ENCODE measurements at regions not wholly inside any gene's neighbourhood (a gene's known extent, or its start where the extent isn't known, plus 50 kb on each side); places are given as distances from the start of the nearest gene placed in this dataset.

DNA sequence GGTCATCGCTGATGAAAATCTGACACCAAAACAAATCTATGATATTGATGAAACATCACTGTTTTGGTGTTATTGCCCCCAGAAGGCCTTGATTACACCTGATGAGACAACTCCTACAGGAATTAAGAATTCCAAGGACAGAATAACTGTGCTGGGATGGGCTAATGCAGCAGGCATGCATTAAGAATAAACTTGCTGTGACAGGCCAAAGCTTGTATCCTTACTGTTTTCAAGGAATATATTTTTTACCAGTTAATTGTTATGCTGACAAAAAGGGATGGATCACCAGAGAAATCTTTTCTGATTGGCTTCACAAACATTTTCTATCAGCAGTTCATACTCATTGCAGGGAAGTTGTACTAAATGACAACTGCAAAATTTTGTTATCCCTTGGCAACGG, 278.2 kb downstream of the IKZF2 start (continued):
- TF ChIP-seq, protein P1, sequence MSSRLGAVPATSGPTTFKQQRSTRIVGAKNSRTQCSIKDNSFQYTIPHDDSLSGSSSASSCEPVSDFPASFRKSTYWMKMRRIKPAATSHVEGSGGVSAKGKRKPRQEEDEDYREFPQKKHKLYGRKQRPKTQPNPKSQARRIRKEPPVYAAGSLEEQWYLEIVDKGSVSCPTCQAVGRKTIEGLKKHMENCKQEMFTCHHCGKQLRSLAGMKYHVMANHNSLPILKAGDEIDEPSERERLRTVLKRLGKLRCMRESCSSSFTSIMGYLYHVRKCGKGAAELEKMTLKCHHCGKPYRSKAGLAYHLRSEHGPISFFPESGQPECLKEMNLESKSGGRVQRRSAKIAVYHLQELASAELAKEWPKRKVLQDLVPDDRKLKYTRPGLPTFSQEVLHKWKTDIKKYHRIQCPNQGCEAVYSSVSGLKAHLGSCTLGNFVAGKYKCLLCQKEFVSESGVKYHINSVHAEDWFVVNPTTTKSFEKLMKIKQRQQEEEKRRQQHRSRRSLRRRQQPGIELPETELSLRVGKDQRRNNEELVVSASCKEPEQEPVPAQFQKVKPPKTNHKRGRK (CRISPR knock-in tag; IDR thresholded peaks at IDR 0.05; ENCODE audit: borderline replicate concordance) = no peak

DNA sequence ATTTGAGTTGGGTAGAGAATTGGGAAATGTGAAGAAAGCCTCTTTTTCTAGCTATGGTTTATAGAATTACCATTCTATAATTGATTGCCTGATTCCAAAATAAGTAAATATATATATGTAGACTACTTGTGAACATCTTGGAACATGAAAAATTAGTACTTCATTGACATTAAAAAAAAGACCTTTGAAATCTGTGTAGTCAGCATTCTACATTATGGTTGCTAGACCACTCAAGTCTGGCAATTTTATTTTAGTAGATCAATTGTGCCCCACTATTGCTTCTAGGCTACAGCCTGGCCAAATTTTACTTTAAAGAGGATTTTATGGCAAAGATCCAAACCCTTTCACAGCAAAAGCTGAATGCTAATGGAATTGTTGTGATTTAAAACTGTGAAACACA, 279.8 kb downstream of the IKZF2 start:
- Mint-ChIP-seq H3K4me3 (no peak overlapping the region), H3K4me1 (no peaks in the 10 kb centered on the region), H3K27ac (no peak overlapping the region), H3K9me3 (peaks cover 30% of the 10 kb centered on the region), H3K36me3 (peaks cover 12% of the 10 kb centered on the region), H3K27me3 (ENCODE audit: low read depth) (no peaks in the 10 kb centered on the region; the same call in 1 of the 2 replicates)
- no peak for ATAC-seq
- TF ChIP-seq, protein P2, sequence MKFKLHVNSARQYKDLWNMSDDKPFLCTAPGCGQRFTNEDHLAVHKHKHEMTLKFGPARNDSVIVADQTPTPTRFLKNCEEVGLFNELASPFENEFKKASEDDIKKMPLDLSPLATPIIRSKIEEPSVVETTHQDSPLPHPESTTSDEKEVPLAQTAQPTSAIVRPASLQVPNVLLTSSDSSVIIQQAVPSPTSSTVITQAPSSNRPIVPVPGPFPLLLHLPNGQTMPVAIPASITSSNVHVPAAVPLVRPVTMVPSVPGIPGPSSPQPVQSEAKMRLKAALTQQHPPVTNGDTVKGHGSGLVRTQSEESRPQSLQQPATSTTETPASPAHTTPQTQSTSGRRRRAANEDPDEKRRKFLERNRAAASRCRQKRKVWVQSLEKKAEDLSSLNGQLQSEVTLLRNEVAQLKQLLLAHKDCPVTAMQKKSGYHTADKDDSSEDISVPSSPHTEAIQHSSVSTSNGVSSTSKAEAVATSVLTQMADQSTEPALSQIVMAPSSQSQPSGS (CRISPR knock-in tag; IDR thresholded peaks at IDR 0.05; ENCODE audit: borderline replicate concordance, low read depth) = no peak
- TF ChIP-seq ZNF416 (CRISPR knock-in tag; IDR thresholded peaks at IDR 0.05) = no peak
- TF ChIP-seq, protein P3, sequence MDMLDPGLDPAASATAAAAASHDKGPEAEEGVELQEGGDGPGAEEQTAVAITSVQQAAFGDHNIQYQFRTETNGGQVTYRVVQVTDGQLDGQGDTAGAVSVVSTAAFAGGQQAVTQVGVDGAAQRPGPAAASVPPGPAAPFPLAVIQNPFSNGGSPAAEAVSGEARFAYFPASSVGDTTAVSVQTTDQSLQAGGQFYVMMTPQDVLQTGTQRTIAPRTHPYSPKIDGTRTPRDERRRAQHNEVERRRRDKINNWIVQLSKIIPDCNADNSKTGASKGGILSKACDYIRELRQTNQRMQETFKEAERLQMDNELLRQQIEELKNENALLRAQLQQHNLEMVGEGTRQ (CRISPR knock-in tag; IDR thresholded peaks at IDR 0.05) = no peak
- TF ChIP-seq, protein P4, sequence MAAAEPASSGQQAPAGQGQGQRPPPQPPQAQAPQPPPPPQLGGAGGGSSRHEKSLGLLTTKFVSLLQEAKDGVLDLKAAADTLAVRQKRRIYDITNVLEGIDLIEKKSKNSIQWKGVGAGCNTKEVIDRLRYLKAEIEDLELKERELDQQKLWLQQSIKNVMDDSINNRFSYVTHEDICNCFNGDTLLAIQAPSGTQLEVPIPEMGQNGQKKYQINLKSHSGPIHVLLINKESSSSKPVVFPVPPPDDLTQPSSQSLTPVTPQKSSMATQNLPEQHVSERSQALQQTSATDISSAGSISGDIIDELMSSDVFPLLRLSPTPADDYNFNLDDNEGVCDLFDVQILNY (CRISPR knock-in tag; IDR thresholded peaks at IDR 0.05) = no peak
- TF ChIP-seq, protein P5, sequence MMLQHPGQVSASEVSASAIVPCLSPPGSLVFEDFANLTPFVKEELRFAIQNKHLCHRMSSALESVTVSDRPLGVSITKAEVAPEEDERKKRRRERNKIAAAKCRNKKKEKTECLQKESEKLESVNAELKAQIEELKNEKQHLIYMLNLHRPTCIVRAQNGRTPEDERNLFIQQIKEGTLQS (CRISPR knock-in tag; conservative IDR thresholded peaks at IDR 0.05) = no peak
- TF ChIP-seq, protein P6, sequence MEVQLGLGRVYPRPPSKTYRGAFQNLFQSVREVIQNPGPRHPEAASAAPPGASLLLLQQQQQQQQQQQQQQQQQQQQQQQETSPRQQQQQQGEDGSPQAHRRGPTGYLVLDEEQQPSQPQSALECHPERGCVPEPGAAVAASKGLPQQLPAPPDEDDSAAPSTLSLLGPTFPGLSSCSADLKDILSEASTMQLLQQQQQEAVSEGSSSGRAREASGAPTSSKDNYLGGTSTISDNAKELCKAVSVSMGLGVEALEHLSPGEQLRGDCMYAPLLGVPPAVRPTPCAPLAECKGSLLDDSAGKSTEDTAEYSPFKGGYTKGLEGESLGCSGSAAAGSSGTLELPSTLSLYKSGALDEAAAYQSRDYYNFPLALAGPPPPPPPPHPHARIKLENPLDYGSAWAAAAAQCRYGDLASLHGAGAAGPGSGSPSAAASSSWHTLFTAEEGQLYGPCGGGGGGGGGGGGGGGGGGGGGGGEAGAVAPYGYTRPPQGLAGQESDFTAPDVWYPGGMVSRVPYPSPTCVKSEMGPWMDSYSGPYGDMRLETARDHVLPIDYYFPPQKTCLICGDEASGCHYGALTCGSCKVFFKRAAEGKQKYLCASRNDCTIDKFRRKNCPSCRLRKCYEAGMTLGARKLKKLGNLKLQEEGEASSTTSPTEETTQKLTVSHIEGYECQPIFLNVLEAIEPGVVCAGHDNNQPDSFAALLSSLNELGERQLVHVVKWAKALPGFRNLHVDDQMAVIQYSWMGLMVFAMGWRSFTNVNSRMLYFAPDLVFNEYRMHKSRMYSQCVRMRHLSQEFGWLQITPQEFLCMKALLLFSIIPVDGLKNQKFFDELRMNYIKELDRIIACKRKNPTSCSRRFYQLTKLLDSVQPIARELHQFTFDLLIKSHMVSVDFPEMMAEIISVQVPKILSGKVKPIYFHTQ (CRISPR knock-in tag; IDR thresholded peaks at IDR 0.05) = no peak
- TF ChIP-seq FOXP1 (CRISPR knock-in tag; IDR thresholded peaks at IDR 0.05; ENCODE audit: borderline replicate concordance) = no peak
- TF ChIP-seq, protein P7, sequence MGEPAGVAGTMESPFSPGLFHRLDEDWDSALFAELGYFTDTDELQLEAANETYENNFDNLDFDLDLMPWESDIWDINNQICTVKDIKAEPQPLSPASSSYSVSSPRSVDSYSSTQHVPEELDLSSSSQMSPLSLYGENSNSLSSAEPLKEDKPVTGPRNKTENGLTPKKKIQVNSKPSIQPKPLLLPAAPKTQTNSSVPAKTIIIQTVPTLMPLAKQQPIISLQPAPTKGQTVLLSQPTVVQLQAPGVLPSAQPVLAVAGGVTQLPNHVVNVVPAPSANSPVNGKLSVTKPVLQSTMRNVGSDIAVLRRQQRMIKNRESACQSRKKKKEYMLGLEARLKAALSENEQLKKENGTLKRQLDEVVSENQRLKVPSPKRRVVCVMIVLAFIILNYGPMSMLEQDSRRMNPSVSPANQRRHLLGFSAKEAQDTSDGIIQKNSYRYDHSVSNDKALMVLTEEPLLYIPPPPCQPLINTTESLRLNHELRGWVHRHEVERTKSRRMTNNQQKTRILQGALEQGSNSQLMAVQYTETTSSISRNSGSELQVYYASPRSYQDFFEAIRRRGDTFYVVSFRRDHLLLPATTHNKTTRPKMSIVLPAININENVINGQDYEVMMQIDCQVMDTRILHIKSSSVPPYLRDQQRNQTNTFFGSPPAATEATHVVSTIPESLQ (CRISPR knock-in tag; IDR thresholded peaks at IDR 0.05) = no peak
- no peak for TF ChIP-seq NFYB (CRISPR knock-in tag; conservative IDR thresholded peaks at IDR 0.05; ENCODE audit: low read depth)
- TF ChIP-seq, protein P8, sequence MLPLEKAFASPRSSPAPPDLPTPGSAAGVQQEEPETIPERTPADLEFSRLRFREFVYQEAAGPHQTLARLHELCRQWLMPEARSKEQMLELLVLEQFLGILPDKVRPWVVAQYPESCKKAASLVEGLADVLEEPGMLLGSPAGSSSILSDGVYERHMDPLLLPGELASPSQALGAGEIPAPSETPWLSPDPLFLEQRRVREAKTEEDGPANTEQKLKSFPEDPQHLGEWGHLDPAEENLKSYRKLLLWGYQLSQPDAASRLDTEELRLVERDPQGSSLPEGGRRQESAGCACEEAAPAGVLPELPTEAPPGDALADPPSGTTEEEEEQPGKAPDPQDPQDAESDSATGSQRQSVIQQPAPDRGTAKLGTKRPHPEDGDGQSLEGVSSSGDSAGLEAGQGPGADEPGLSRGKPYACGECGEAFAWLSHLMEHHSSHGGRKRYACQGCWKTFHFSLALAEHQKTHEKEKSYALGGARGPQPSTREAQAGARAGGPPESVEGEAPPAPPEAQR (CRISPR knock-in tag; IDR thresholded peaks at IDR 0.05) = no peak
- TF ChIP-seq SMAD3 (CRISPR knock-in tag; IDR thresholded peaks at IDR 0.05; ENCODE audit: borderline replicate concordance) = no peak
- no peak for TF ChIP-seq TCF7 (CRISPR knock-in tag; IDR thresholded peaks at IDR 0.05; ENCODE audit: low read depth)
- TF ChIP-seq GTF2I (CRISPR knock-in tag; conservative IDR thresholded peaks at IDR 0.05) = no peak
- no peak for TF ChIP-seq NFE2L1 (CRISPR knock-in tag; IDR thresholded peaks at IDR 0.05)
- TF ChIP-seq, protein P9, sequence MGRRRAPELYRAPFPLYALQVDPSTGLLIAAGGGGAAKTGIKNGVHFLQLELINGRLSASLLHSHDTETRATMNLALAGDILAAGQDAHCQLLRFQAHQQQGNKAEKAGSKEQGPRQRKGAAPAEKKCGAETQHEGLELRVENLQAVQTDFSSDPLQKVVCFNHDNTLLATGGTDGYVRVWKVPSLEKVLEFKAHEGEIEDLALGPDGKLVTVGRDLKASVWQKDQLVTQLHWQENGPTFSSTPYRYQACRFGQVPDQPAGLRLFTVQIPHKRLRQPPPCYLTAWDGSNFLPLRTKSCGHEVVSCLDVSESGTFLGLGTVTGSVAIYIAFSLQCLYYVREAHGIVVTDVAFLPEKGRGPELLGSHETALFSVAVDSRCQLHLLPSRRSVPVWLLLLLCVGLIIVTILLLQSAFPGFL (CRISPR knock-in tag; IDR thresholded peaks at IDR 0.05; ENCODE audit: borderline replicate concordance) = no peak
- TF ChIP-seq CBFB (CRISPR knock-in tag; IDR thresholded peaks at IDR 0.05; ENCODE audit: low read depth) = no peak
- no peak for TF ChIP-seq CREM (CRISPR knock-in tag; IDR thresholded peaks at IDR 0.05)
- no peak for TF ChIP-seq ZNF263 (CRISPR knock-in tag; IDR thresholded peaks at IDR 0.05; ENCODE audit: low read depth)
- TF ChIP-seq RELA (CRISPR knock-in tag; IDR thresholded peaks at IDR 0.05; ENCODE audit: borderline replicate concordance) = no peak
- ChIA-PET CTCF (no interaction called here), POLR2A (no interaction called here)
- DNase-seq (ENCODE audit: low spot score) = no peak
